K562 (cell line): ENCODE measurements at regions not wholly inside any gene's neighbourhood (a gene's known extent, or its start where the extent isn't known, plus 50 kb on each side); places are given as distances from the start of the nearest gene placed in this dataset.

Experiments used
- BCL6 ChIP-seq: fragments of 250-450 bp; sonication (Bioruptor Pico); IDR thresholded peaks from 2 replicates; pipeline ENCODE4 v1.4.0; 2020
- EZH2 ChIP-seq: IDR thresholded peaks from 2 replicates; pipeline ENCODE4 v1.6.1; 2012; ENCODE audit warnings: low read depth, mild to moderate bottlenecking, inconsistent platforms, low read length, borderline replicate concordance
- HCFC1 ChIP-seq: IDR thresholded peaks from 2 replicates; pipeline ENCODE4 v1.6.1; 2012; ENCODE audit warnings: low read depth, low read length, improper control_type of control experiment
- TAF15 ChIP-seq: fragments of 200-400 bp; formaldehyde crosslinking; IDR thresholded peaks from 2 replicates; pipeline ENCODE4 v1.6.1; 2017; ENCODE audit warnings: mild to moderate bottlenecking, low read depth, low read length, moderate library complexity

GRCh38 chr14:59009967-59010366 is 178.5 kb upstream of the DAAM1 start:
- TF ChIP-seq HCFC1 (no peak), EZH2 (no peak), TAF15 (no peak), BCL6 (CRISPR knock-in tag) (no peak)
